ENCODE measurements at regions not wholly inside any gene's neighbourhood (a gene's known extent, or its start where the extent isn't known, plus 50 kb on each side); places are given as distances from the start of the nearest gene placed in this dataset.

- no peak for DNase-seq (ENCODE audit: low read depth)
- TF ChIP-seq CTCF (IDR thresholded peaks at IDR 0.05; ENCODE audit: control insufficient read depth, extremely low read depth, insufficient read depth): no peak
- no peak overlapping the region for H3K4me3 ChIP-seq (ENCODE audit: low read depth, low read length)
These were observed 559.5 kb downstream of the SOCS6 start for GRCh38 chr18:70848329-70848728.

- no peak overlapping the region for H3K4me3 ChIP-seq (ENCODE audit: low read depth, low read length)
- no peak for TF ChIP-seq CTCF (IDR thresholded peaks at IDR 0.05; ENCODE audit: control insufficient read depth, extremely low read depth, insufficient read depth)
- DNase-seq (ENCODE audit: low read depth): no peak
These were observed 551.8 kb downstream of the SOCS6 start for GRCh38 chr18:70840649-70841048.

- no peak overlapping the region for H3K4me3 ChIP-seq (ENCODE audit: low read depth, low read length)
- no peak for DNase-seq (ENCODE audit: low read depth)
- TF ChIP-seq CTCF (IDR thresholded peaks at IDR 0.05; ENCODE audit: control insufficient read depth, extremely low read depth, insufficient read depth): no peak
These were observed 538.8 kb downstream of the SOCS6 start for GRCh38 chr18:70827632-70828031.

- no peak overlapping the region for H3K4me3 ChIP-seq (ENCODE audit: low read depth, low read length)
- no peak for DNase-seq (ENCODE audit: low read depth)
- no peak for TF ChIP-seq CTCF (IDR thresholded peaks at IDR 0.05; ENCODE audit: control insufficient read depth, extremely low read depth, insufficient read depth)
These were observed 537.7 kb downstream of the SOCS6 start for GRCh38 chr18:70826571-70826970.

- no peak for TF ChIP-seq CTCF (IDR thresholded peaks at IDR 0.05; ENCODE audit: control insufficient read depth, extremely low read depth, insufficient read depth)
- H3K4me3 ChIP-seq (ENCODE audit: low read depth, low read length): no peak overlapping the region
- DNase-seq (ENCODE audit: low read depth): no peak
These were observed 533.8 kb downstream of the SOCS6 start for GRCh38 chr18:70822691-70823090.

GRCh38 chr18:70822117-70822516 lies 533.3 kb downstream of the SOCS6 start:
- no peak for TF ChIP-seq CTCF (IDR thresholded peaks at IDR 0.05; ENCODE audit: control insufficient read depth, extremely low read depth, insufficient read depth)
- no peak overlapping the region for H3K4me3 ChIP-seq (ENCODE audit: low read depth, low read length)
- no peak for DNase-seq (ENCODE audit: low read depth)

GRCh38 chr18:70808481-70809056 lies 519.7 kb downstream of the SOCS6 start:
- no peak for TF ChIP-seq CTCF (IDR thresholded peaks at IDR 0.05; ENCODE audit: control insufficient read depth, extremely low read depth, insufficient read depth)
- no peak overlapping the region for H3K4me3 ChIP-seq (ENCODE audit: low read depth, low read length)
- no peak for DNase-seq (ENCODE audit: low read depth)
